Epithelial cell of esophagus (primary cell): ENCODE measurements at regions not wholly inside any gene's neighbourhood (a gene's known extent, or its start where the extent isn't known, plus 50 kb on each side); places are given as distances from the start of the nearest gene placed in this dataset.

Experiments
- DNase-seq: peaks from one replicate; pipeline ENCODE4 v3.0.0; 2010; ENCODE audit warnings: low read depth
- H3K4me3 ChIP-seq: 2 replicates; pipeline ENCODE4 v1.5.1; 2011; ENCODE audit warnings: mild to moderate bottlenecking, low read length, control low read depth
- TF ChIP-seq, protein P1 (sequence below): IDR thresholded peaks from 2 replicates; pipeline ENCODE4 v1.5.1; 2011; ENCODE audit warnings: low read depth, mild to moderate bottlenecking, low read length, control low read depth, inconsistent platforms; ENCODE audit not compliant: insufficient read depth; ENCODE audit errors: missing control alignments

DNA sequence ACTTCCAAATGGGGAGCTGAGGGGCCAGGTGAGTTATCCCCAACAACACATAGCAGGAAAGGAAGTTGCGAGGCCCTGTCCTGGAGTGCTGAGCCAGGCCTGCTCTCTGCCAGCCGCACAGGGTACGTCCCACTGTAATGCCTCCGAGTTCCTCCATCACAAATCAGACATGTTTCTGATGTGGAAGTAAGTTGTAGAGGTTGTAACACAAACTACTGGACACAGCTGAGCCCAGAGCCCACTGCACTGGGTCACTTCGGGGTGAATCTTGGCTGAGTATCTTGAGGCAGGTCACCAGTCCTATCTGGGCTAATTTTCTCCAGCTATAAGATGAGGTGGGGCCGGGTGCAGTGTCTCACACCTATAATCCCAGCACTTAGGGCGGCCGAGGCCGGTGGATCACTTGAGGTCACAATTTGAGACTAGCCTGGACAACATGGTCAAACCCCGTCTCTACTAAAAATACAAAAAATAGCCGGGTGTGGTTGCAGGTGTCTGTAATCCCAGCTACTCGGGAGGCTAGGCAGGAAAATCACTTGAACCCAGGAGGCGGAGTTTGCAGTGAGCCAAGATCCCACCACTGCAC is 100.8 kb upstream of the CDH5 start:
- TF ChIP-seq, protein P1, sequence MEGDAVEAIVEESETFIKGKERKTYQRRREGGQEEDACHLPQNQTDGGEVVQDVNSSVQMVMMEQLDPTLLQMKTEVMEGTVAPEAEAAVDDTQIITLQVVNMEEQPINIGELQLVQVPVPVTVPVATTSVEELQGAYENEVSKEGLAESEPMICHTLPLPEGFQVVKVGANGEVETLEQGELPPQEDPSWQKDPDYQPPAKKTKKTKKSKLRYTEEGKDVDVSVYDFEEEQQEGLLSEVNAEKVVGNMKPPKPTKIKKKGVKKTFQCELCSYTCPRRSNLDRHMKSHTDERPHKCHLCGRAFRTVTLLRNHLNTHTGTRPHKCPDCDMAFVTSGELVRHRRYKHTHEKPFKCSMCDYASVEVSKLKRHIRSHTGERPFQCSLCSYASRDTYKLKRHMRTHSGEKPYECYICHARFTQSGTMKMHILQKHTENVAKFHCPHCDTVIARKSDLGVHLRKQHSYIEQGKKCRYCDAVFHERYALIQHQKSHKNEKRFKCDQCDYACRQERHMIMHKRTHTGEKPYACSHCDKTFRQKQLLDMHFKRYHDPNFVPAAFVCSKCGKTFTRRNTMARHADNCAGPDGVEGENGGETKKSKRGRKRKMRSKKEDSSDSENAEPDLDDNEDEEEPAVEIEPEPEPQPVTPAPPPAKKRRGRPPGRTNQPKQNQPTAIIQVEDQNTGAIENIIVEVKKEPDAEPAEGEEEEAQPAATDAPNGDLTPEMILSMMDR, result no peak
- no peak overlapping the region for H3K4me3 ChIP-seq
- no peak for DNase-seq

DNA sequence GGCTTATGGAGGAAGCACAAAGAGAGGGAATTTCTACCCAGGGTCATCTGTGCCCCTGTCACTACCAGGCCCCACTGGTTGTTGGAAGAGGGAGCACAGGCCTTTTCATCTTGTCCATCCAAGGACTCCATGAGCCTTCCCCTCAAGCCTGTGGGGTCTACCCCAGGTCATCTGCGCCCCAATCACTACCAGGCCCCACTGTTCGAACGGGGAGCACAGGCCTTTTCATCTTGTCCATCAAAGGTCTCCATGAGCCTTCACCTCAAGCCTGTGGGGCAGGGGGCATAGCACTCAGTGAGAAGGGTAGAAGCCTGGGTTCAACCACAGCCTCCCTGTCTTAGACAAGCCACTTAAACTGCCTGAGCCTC is 101.5 kb upstream of the CDH5 start:
- TF ChIP-seq, protein P1, result no peak
- DNase-seq, result no peak
- no peak overlapping the region for H3K4me3 ChIP-seq

DNA sequence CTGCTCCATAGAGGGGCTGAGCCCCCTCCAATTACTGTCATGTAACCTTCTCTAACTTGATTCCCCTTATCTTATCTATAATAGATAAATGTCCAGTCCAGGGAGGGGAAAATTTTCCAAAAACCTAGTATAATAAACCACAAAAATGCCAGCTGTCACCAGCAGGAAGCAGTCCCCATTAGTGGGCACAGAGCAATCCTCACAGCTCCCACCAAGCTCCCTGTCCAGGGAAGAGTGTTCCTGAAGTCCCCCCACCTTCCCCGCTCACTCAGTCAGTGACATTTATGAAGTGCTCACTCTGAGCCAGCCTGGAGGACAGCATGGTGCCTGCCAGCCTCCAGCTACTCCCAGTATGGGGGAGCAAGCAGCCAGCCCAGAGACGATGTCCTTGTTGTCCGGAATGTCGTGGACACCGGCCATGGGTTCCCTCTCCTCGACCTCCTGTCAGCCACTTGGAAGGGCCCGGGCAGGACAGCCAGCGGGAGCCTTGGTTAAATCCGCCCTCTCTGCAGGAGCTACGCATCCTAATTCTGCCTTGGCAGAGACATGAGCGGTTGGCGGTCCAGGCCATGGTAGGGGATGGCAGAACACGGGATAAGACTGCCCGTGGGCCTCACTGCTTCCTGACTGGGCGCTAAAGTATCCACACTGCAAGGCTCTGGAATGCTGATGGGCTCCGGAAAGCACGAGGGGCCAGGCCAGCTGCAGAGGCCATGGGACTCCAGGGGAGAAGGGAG is 102.0 kb upstream of the CDH5 start:
- no peak for DNase-seq
- H3K4me3 ChIP-seq, result no peak overlapping the region
- TF ChIP-seq, protein P1, result no peak

DNA sequence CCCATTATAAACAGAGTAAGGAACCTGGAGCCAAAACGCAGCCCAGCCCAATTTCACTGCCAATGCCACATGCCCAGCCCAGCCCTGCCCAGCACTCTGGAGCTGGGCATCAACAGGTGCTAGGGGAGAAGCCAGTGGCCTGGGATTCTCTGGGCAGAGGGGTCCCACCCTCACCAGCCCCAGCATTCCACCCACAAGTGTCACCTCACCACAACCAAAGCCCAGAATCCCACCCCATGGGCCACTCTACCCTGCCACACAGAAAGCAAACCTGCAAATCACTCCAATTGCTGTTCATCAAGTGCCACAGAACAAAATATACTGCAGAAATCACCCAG is 102.5 kb upstream of the CDH5 start:
- no peak overlapping the region for H3K4me3 ChIP-seq
- TF ChIP-seq, protein P1, result no peak
- DNase-seq, result no peak

DNA sequence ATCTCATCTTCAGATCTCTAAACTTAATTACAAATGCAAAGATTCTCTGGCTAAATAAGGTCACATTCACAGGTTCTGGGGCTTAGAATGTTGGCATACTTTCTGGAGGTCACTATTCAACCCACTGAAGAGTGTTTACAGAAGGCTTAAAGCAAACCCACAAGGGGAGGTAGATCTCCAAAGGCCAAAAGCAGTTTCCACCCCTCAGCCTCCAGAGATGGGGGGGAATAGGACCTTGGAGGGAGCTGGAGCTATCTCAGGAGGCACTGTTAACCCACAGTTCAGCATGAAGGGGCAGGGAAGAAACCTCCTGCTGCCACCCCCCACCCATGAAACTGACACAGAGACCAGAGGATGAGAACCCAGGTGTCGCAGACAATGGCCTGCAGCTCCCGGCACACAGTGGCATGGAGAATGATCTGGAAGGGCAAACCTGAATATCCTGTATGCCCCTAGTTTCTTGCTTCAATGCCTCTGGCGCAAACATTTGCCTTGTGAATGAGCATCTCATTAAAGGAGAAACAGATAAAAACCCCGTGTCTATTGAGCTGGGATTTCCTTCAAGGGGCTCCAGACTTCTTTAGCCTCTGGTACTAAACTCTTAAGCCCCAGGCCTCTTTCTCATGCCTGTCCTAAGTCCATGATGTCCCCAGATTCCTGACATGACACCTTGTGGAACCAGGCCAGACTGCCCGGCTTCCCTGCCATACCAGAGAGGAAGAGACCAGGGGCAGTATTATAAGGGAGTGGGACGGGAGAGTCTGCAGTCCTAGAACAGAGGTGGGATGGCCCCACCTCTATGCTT is 103.1 kb upstream of the CDH5 start:
- TF ChIP-seq, protein P1, result no peak
- no peak overlapping the region for H3K4me3 ChIP-seq
- no peak for DNase-seq

DNA sequence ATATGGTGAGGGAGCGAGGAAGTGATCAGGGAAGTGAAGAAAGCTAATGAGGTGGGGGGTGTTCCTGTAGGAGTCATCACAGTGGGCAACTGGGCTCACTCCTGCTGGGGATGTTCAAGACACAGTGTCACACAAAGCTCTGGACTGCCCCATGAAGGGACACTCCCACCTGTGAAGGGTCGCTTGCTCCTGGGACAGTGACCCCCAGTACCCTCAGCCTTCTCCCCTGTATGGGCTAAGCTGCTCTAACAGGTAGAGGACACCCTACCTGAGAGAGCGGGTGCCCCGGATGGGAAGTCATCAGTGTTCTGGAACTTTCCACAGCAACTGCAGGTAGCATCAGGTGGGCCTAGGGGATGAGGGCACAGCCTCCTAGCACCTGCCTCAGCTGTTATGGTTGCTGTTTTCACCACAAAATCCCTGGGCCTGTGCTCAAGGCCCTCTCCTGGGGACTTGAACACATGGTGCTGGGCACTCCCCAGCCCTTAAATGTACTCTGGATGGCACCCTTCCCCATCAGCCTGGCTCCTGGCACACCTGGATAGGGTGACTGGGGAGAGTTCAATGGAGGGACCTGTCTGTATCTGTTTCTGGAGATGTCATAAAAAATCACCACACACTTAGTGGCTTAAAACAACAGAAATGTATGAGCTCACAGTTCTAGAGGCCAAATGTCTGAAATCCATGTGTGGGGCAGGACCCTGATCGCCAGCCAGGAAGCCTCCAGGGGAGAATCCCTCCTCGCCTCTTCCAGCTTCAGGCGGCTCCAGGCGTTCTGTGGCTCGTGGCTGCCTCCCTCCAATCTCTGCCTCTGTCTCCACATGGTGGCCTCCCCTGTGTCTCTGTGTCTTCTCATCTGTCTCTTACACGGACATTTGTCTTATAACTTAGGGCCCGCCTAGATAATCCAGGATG is 104.0 kb upstream of the CDH5 start:
- TF ChIP-seq, protein P1, result no peak
- DNase-seq, result no peak
- no peak overlapping the region for H3K4me3 ChIP-seq
